MM.1S (cell line): ENCODE measurements at regions not wholly inside any gene's neighbourhood (a gene's known extent, or its start where the extent isn't known, plus 50 kb on each side); places are given as distances from the start of the nearest gene placed in this dataset.

Experiments used
- CTCF ChIP-seq: fragments of 300-600 bp; sonication (generic); IDR thresholded peaks from 2 replicates; pipeline ENCODE4 v1.5.1; 2016; ENCODE audit warnings: antibody characterized with exemption, low read length, mixed read lengths
- EZH2phosphoT487 ChIP-seq: fragments of 300-600 bp; sonication (generic); IDR thresholded peaks from 2 replicates; pipeline ENCODE4 v1.6.1; 2018; ENCODE audit warnings: antibody characterized with exemption, low read length

DNA sequence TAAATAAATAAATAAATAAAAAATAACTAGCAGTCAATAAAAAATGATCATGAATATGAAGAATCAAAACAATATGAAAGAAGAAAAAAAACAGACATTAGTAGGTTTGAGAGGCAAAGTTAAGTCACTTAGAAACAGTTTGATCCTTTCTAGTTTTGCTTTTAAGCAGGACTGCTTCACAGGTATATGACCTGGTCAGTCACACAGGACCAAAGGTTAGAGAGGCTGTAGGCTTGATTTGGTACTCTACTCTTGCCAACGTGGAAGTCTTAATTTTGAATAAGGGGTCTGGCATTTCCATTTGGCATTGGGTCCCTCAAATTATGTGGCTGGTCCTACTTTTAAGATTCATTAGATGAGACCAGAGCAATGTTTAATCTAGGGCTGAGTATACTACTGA, 441.7 kb upstream of the NECTIN3 start:
- no peak for TF ChIP-seq CTCF
- no peak for TF ChIP-seq EZH2phosphoT487
